ENCODE measurements at regions not wholly inside any gene's neighbourhood (a gene's known extent, or its start where the extent isn't known, plus 50 kb on each side); places are given as distances from the start of the nearest gene placed in this dataset.

GRCh38 chr5:60522292-60522905 lies 177.6 kb downstream of the DEPDC1B start:
- DNase-seq (no peak), ATAC-seq (ENCODE audit: insufficient read depth, low FRiP score) (no peak)
- WGBS, 2 donors = 39 to 63% methylated on average over 4 of the region's 4 CpGs
- no peaks in the 10 kb centered on the region for H3K27me3 ChIP-seq (ENCODE audit: control insufficient read depth in 3 of 3, insufficient read depth in 3 of 3, low read length in 2 of 3)
- H3K4me3 ChIP-seq = no peak overlapping the region
- H3K9me3 ChIP-seq (ENCODE audit: control insufficient read depth in 4 of 4, insufficient read depth in 3 of 4, low read length in 3 of 4) = no peaks in the 10 kb centered on the region
- H3K4me1 ChIP-seq (ENCODE audit: control insufficient read depth in 5 of 5, insufficient read depth in 5 of 5, low read length in 5 of 5) = peaks cover 0 to 16% (median 0%) of the 10 kb centered on the region in 5 donors
- H3K27ac ChIP-seq (ENCODE audit: low read depth in 1 of 2, low read length in 1 of 2) = no peak overlapping the region
- no peak overlapping the region for H3K9ac ChIP-seq (ENCODE audit: insufficient read depth in 1 of 2, low read length in 2 of 2)
- TF ChIP-seq, protein P1, sequence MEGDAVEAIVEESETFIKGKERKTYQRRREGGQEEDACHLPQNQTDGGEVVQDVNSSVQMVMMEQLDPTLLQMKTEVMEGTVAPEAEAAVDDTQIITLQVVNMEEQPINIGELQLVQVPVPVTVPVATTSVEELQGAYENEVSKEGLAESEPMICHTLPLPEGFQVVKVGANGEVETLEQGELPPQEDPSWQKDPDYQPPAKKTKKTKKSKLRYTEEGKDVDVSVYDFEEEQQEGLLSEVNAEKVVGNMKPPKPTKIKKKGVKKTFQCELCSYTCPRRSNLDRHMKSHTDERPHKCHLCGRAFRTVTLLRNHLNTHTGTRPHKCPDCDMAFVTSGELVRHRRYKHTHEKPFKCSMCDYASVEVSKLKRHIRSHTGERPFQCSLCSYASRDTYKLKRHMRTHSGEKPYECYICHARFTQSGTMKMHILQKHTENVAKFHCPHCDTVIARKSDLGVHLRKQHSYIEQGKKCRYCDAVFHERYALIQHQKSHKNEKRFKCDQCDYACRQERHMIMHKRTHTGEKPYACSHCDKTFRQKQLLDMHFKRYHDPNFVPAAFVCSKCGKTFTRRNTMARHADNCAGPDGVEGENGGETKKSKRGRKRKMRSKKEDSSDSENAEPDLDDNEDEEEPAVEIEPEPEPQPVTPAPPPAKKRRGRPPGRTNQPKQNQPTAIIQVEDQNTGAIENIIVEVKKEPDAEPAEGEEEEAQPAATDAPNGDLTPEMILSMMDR (IDR thresholded peaks at IDR 0.05; ENCODE audit: control extremely low read depth, extremely low read depth) = no peak
- no peaks in the 10 kb centered on the region for H3K36me3 ChIP-seq (ENCODE audit: control insufficient read depth in 4 of 4, insufficient read depth in 4 of 4, low read length in 4 of 4)

DNA sequence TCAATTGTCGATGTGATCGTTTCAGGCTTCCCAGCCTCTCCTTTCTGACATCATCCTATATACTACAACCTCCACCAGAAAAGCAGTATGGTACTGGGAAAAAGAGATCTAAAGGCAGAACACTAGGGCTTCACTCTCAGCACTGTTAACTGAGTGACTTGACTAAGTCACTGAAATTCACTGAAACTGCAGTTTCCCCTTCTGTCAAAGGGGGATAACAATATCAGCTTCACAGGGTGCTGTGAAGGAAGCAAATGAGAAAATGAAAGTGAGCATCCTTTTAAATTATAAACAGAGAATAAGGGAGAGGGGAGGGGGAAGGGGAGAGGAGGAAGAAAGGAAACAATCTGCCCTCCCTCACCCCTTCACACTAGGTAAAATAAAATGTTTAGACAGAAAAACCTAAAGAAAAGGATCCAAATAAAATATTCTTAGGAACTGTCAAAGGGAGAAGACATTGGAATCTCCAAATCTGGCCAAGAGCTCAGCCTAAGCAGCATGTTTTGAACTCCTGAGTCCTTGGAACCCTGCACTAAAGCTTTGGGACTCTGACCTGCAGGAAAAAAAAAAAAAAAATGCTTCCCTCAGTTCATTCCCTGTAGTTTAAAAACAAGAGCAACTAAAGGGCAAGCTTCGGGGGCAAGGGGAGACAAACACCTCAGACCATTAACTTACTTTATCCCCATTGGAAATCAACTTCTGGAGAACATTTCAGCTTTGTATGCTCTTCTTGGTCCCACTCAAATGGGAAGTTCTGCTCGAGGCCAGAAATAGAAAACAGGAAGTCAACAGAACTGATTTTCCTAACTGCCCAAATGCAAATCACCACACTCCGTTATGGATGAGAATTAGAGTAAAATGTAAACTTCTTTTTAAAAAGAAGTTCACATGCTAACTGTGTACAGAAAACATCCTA lies 178.3 kb downstream of the DEPDC1B start:
- WGBS, 2 donors = 44 to 52% methylated on average over 5 of the region's 5 CpGs
- Histone ChIP-seq H3K9ac (ENCODE audit: insufficient read depth in 1 of 2, low read length in 2 of 2) (no peak overlapping the region), H3K27ac (ENCODE audit: low read depth in 1 of 2, low read length in 1 of 2) (no peak overlapping the region), H3K4me3 (no peak overlapping the region), H3K4me1 (ENCODE audit: control insufficient read depth in 5 of 5, insufficient read depth in 5 of 5, low read length in 5 of 5) (peaks cover 0 to 16% (median 0%) of the 10 kb centered on the region in 5 donors), H3K9me3 (ENCODE audit: control insufficient read depth in 4 of 4, insufficient read depth in 3 of 4, low read length in 3 of 4) (no peaks in the 10 kb centered on the region), H3K36me3 (ENCODE audit: control insufficient read depth in 4 of 4, insufficient read depth in 4 of 4, low read length in 4 of 4) (no peaks in the 10 kb centered on the region), H3K27me3 (ENCODE audit: control insufficient read depth in 3 of 3, insufficient read depth in 3 of 3, low read length in 2 of 3) (no peaks in the 10 kb centered on the region)
- TF ChIP-seq, protein P1 (IDR thresholded peaks at IDR 0.05; ENCODE audit: control extremely low read depth, extremely low read depth) = no peak
- no peak for DNase-seq
- no peak for ATAC-seq (ENCODE audit: insufficient read depth, low FRiP score)

DNA sequence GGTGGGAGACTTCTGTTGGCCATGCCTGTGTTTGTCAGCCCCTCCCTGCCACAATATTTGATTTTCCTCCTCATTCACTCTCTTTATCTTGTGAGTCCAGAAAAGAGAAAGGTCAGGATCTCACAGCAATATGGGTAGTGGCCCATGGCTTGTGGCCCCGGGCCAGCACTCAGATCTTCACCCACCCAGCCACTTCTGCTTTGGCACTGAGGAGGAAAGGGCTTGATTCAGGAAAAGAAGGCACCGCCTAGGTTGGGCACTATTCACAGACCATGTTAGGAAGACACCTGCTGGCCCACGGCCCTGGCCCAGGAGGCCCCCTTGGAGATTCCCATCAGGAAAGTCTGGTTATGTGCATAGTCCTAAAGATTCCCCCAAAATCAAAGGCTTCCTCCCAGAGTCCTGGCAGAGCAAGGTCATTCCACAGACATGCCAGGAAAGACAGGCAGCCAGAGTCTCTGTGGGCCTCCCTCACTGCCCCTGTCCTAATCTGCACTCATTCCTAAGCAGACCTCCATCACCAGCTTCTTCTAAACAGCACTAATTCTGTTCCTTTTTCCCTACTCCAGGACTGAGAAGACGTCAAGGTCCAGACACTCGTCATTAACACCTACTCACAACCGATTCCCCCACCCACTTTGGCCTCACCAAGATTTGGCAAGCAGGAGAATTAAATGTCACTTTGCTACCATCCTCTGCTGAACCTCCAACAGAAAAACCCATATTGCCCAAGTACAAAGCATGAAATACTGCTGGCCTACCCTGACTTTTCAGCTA lies 179.3 kb downstream of the DEPDC1B start:
- 71 to 81% methylated on average over 6 of the region's 6 CpGs for WGBS, 2 donors
- no peak overlapping the region for H3K9ac ChIP-seq (ENCODE audit: insufficient read depth in 1 of 2, low read length in 2 of 2)
- TF ChIP-seq, protein P1 (IDR thresholded peaks at IDR 0.05; ENCODE audit: control extremely low read depth, extremely low read depth) = no peak
- no peak overlapping the region for H3K27ac ChIP-seq (ENCODE audit: low read depth in 1 of 2, low read length in 1 of 2)
- H3K4me3 ChIP-seq = no peak overlapping the region
- peaks cover 0 to 16% (median 0%) of the 10 kb centered on the region in 5 donors for H3K4me1 ChIP-seq (ENCODE audit: control insufficient read depth in 5 of 5, insufficient read depth in 5 of 5, low read length in 5 of 5)
- no peak for DNase-seq
- H3K9me3 ChIP-seq (ENCODE audit: control insufficient read depth in 4 of 4, insufficient read depth in 3 of 4, low read length in 3 of 4) = no peaks in the 10 kb centered on the region
- no peaks in the 10 kb centered on the region for H3K27me3 ChIP-seq (ENCODE audit: control insufficient read depth in 3 of 3, insufficient read depth in 3 of 3, low read length in 2 of 3)
- no peaks in the 10 kb centered on the region for H3K36me3 ChIP-seq (ENCODE audit: control insufficient read depth in 4 of 4, insufficient read depth in 4 of 4, low read length in 4 of 4)
- ATAC-seq (ENCODE audit: insufficient read depth, low FRiP score) = no peak

Measured in lung (tissue), 11 donors.